HG03521 (cell line): ENCODE measurements at regions not wholly inside any gene's neighbourhood (a gene's known extent, or its start where the extent isn't known, plus 50 kb on each side); places are given as distances from the start of the nearest gene placed in this dataset.
"Not testable (repeated sequence)": the region's sequence is repeated elsewhere in the genome, so short reads cannot be mapped to it uniquely, and the experiment has no call there.

Experiments used
- ATAC-seq: cut with Tn5 transposase; IDR thresholded peaks from one replicate; pipeline ENCODE4 v1.9.1; 2021; ENCODE audit warnings: mild to moderate bottlenecking, moderate library complexity; ENCODE audit not compliant: unreplicated experiment

- no peak for ATAC-seq
Measured at GRCh38 chr1:9465640-9466039, 73.6 kb upstream of the SLC25A33 start.

- no peak for ATAC-seq
Measured at GRCh38 chr1:9466780-9467758, 72.2 kb upstream of the SLC25A33 start.

GRCh38 chr1:9469882-9470281 is 69.4 kb upstream of the SLC25A33 start:
- ATAC-seq = not testable (repeated sequence)

DNA sequence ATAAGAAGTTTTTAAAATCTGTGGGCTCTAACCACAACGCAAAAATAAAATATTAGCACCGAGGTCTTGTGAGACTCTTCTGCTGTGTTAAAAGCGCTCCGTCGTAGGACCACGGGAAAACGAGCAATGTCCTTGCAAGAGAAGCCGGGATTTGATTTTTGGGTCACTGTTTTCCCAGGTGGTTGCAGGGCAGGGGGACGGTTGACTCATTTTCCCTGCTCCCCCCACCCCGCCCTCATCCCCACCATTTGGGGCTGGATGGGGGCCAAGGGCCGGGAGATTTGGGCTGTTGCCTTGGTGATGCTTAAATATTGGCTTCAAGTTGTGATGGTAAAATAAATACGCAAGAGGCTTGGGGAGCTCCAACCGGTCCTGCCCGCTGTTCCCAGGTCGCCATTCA is 67.6 kb upstream of the SLC25A33 start:
- ATAC-seq = no peak

- ATAC-seq = no peak
Measured at GRCh38 chr1:9472386-9473031, 66.8 kb upstream of the SLC25A33 start.

- no peak for ATAC-seq
Measured at GRCh38 chr1:9473032-9473807, 66.0 kb upstream of the SLC25A33 start.

- no peak for ATAC-seq
Measured at GRCh38 chr1:9475061-9475627, 64.1 kb upstream of the SLC25A33 start.

- ATAC-seq = no peak
Measured at GRCh38 chr1:9476790-9477463, 62.3 kb upstream of the SLC25A33 start.

DNA sequence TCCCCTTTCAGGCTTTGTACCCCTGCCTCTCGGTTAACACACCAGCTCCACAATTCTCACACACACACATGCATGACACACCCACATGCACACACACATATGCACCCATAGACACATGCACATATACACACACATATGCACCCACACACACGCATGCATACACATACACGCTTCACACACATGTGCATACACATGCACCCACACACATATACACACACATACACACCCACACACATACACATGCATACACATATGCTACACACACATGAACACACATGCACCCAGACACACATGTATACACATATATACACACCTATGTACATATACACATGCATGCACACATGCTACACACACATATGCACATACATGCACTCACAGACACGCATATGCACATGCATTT is 61.7 kb upstream of the SLC25A33 start:
- no peak for ATAC-seq

- ATAC-seq = no peak
Measured at GRCh38 chr1:9478021-9478420, 61.2 kb upstream of the SLC25A33 start.

- ATAC-seq = no peak
Measured at GRCh38 chr1:9481048-9481447, 58.2 kb upstream of the SLC25A33 start.

- no peak for ATAC-seq
Measured at GRCh38 chr1:9482403-9482802, 56.9 kb upstream of the SLC25A33 start.

GRCh38 chr1:9482816-9483572 is 56.3 kb upstream of the SLC25A33 start:
- no peak for ATAC-seq

GRCh38 chr1:9486466-9487140 is 52.7 kb upstream of the SLC25A33 start:
- no peak for ATAC-seq
